ENCODE measurements at regions not wholly inside any gene's neighbourhood (a gene's known extent, or its start where the extent isn't known, plus 50 kb on each side); places are given as distances from the start of the nearest gene placed in this dataset.

- no peaks in the 10 kb centered on the region for H3K4me1 ChIP-seq (ENCODE audit: insufficient read depth, low read length)
- no peaks in the 10 kb centered on the region for H4K20me1 ChIP-seq (ENCODE audit: insufficient read depth, low read length)
- DNase-seq (no peak), ATAC-seq (ENCODE audit: insufficient read depth, low read depth) (no peak)
- no peak overlapping the region for H3K9ac ChIP-seq (ENCODE audit: low read depth, low read length)
- H3K36me3 ChIP-seq (ENCODE audit: insufficient read depth, low read length), result no peaks in the 10 kb centered on the region
- no peak overlapping the region for H3K4me2 ChIP-seq (ENCODE audit: insufficient read depth, low read length)
- no peaks in the 10 kb centered on the region for H3K79me2 ChIP-seq (ENCODE audit: insufficient read depth, low read length)
- no peak overlapping the region for H3K4me3 ChIP-seq (ENCODE audit: low read depth in 1 of 2, low read length in 2 of 2)
- no peaks in the 10 kb centered on the region for H3K9me3 ChIP-seq (ENCODE audit: insufficient read depth, low read length, severe bottlenecking)
- H3K27me3 ChIP-seq (ENCODE audit: insufficient read depth, low read length, poor library complexity), result peaks cover 7% of the 10 kb centered on the region
- H3K27ac ChIP-seq (ENCODE audit: low read length), result no peak overlapping the region
- no peak overlapping the region for H2AFZ ChIP-seq (ENCODE audit: low read depth, low read length)
- no peak for TF ChIP-seq CTCF (IDR thresholded peaks at IDR 0.05; ENCODE audit: borderline replicate concordance, extremely low read depth, low read length, poor library complexity, severe bottlenecking)
- TF ChIP-seq EZH2 (IDR thresholded peaks at IDR 0.05; ENCODE audit: borderline replicate concordance, low read depth, low read length, severe bottlenecking), result no peak
Measured at GRCh38 chr15:61724251-61724939, 335.9 kb downstream of the VPS13C start.

- no peak for DNase-seq
- H2AFZ ChIP-seq (ENCODE audit: low read depth, low read length), result no peak overlapping the region
- H3K27me3 ChIP-seq (ENCODE audit: insufficient read depth, low read length, poor library complexity), result peaks cover 2% of the 10 kb centered on the region
Measured at GRCh38 chr15:61721418-61721817, 338.8 kb downstream of the VPS13C start.

GRCh38 chr15:61720197-61720704, 340.0 kb downstream of the VPS13C start:
- H3K36me3 ChIP-seq (ENCODE audit: insufficient read depth, low read length), result no peaks in the 10 kb centered on the region

More at GRCh38 chr15:61721418-61721817, 338.8 kb downstream of the VPS13C start:
- Histone ChIP-seq H3K4me1 (ENCODE audit: insufficient read depth, low read length) (no peaks in the 10 kb centered on the region), H3K9ac (ENCODE audit: low read depth, low read length) (no peak overlapping the region), H3K4me2 (ENCODE audit: insufficient read depth, low read length) (no peak overlapping the region), H3K4me3 (ENCODE audit: low read depth in 1 of 2, low read length in 2 of 2) (no peak overlapping the region), H3K79me2 (ENCODE audit: insufficient read depth, low read length) (no peaks in the 10 kb centered on the region), H3K27ac (ENCODE audit: low read length) (no peak overlapping the region), H3K36me3 (ENCODE audit: insufficient read depth, low read length) (no peaks in the 10 kb centered on the region), H4K20me1 (ENCODE audit: insufficient read depth, low read length) (no peaks in the 10 kb centered on the region), H3K9me3 (ENCODE audit: insufficient read depth, low read length, severe bottlenecking) (no peaks in the 10 kb centered on the region)
- TF ChIP-seq EZH2 (IDR thresholded peaks at IDR 0.05; ENCODE audit: borderline replicate concordance, low read depth, low read length, severe bottlenecking), result no peak
- no peak for TF ChIP-seq CTCF (IDR thresholded peaks at IDR 0.05; ENCODE audit: borderline replicate concordance, extremely low read depth, low read length, poor library complexity, severe bottlenecking)
- ATAC-seq (ENCODE audit: insufficient read depth, low read depth), result no peak

More at GRCh38 chr15:61720197-61720704, 340.0 kb downstream of the VPS13C start:
- Histone ChIP-seq H3K9ac (ENCODE audit: low read depth, low read length) (no peak overlapping the region), H3K27ac (ENCODE audit: low read length) (no peak overlapping the region), H2AFZ (ENCODE audit: low read depth, low read length) (no peak overlapping the region), H4K20me1 (ENCODE audit: insufficient read depth, low read length) (no peaks in the 10 kb centered on the region), H3K27me3 (ENCODE audit: insufficient read depth, low read length, poor library complexity) (peaks cover 2% of the 10 kb centered on the region), H3K9me3 (ENCODE audit: insufficient read depth, low read length, severe bottlenecking) (no peaks in the 10 kb centered on the region), H3K4me2 (ENCODE audit: insufficient read depth, low read length) (no peak overlapping the region), H3K4me1 (ENCODE audit: insufficient read depth, low read length) (no peaks in the 10 kb centered on the region), H3K4me3 (ENCODE audit: low read depth in 1 of 2, low read length in 2 of 2) (no peak overlapping the region), H3K79me2 (ENCODE audit: insufficient read depth, low read length) (no peaks in the 10 kb centered on the region)
- TF ChIP-seq EZH2 (IDR thresholded peaks at IDR 0.05; ENCODE audit: borderline replicate concordance, low read depth, low read length, severe bottlenecking) (no peak), CTCF (IDR thresholded peaks at IDR 0.05; ENCODE audit: borderline replicate concordance, extremely low read depth, low read length, poor library complexity, severe bottlenecking) (no peak)
- ATAC-seq (ENCODE audit: insufficient read depth, low read depth) (no peak), DNase-seq (no peak)
